D721Med (cell line): ENCODE measurements at regions not wholly inside any gene's neighbourhood (a gene's known extent, or its start where the extent isn't known, plus 50 kb on each side); places are given as distances from the start of the nearest gene placed in this dataset.

ENCODE experiments used
- DNase-seq: peaks from one replicate; pipeline ENCODE4 v3.0.0; 2011; ENCODE audit warnings: low spot score; ENCODE audit not compliant: insufficient read length
- FAIRE-seq: peaks from 2 replicates; lab custom pipeline; 2011; peaks lifted over from hg19 to GRCh38; lab: Jason Lieb, UNC
- CTCF ChIP-seq: IDR thresholded peaks from 2 replicates; pipeline ENCODE4 v1.5.1; 2012; ENCODE audit warnings: mild to moderate bottlenecking, control low read depth; ENCODE audit not compliant: insufficient read depth; ENCODE audit errors: missing control alignments

- FAIRE-seq: no peak
- no peak for TF ChIP-seq CTCF
- no peak for DNase-seq
These were observed 1028.3 kb upstream of the B3GALT2 start for GRCh38 chr1:194214735-194215134.

GRCh38 chr1:194209920-194210319 is 1023.5 kb upstream of the B3GALT2 start:
- DNase-seq: no peak
- peak; percentile 82 for FAIRE-seq
- TF ChIP-seq CTCF: no peak

- no peak for FAIRE-seq
- no peak for TF ChIP-seq CTCF
- no peak for DNase-seq
These were observed 1022.3 kb upstream of the B3GALT2 start for GRCh38 chr1:194208674-194209073.

GRCh38 chr1:194196562-194196961 is 1010.1 kb upstream of the B3GALT2 start:
- TF ChIP-seq CTCF: no peak
- peak; percentile 55 for FAIRE-seq
- DNase-seq: no peak

- DNase-seq: no peak
- TF ChIP-seq CTCF: no peak
- FAIRE-seq: no peak
These were observed 1008.3 kb upstream of the B3GALT2 start for GRCh38 chr1:194194724-194195123.

- TF ChIP-seq CTCF: no peak
- FAIRE-seq (no peak), DNase-seq (no peak)
These were observed 998.6 kb upstream of the B3GALT2 start for GRCh38 chr1:194184974-194185373.

- FAIRE-seq: no peak
- DNase-seq: no peak
- TF ChIP-seq CTCF: no peak
These were observed 998.0 kb upstream of the B3GALT2 start for GRCh38 chr1:194184425-194184824.
